Activated CD8-positive, alpha-beta T cell treated with anti-CD3 and anti-CD28 coated beads, Interleukin-2, amount 10 ng/mL, durations not matched to agents 7 days and 5 days (primary cell): ENCODE measurements at regions not wholly inside any gene's neighbourhood (a gene's known extent, or its start where the extent isn't known, plus 50 kb on each side); places are given as distances from the start of the nearest gene placed in this dataset.

Experiments used
- ATAC-seq: fragments of 150-1000 bp; cut with Tn5 transposase; one replicate; pipeline ENCODE4 v1.10.0; 2021; ENCODE audit warnings: moderate library complexity
- CTCF ChIA-PET: fragments of 350-600 bp; sonication (Branson Sonifier 250); formaldehyde crosslinking; loops from one replicate; lab custom pipeline; 2021; ENCODE audit warnings: antibody characterized with exemption; lab: Charles Lee
- POLR2A ChIA-PET: fragments of 350-600 bp; sonication (Branson Sonifier 250); formaldehyde crosslinking; loops from one replicate; lab custom pipeline; 2021; ENCODE audit warnings: antibody characterized with exemption; lab: Charles Lee
- DNase-seq: peaks from one replicate; pipeline ENCODE4 v3.0.0-alpha.2; 2020
- H3K27ac Mint-ChIP-seq: one replicate; pipeline ENCODE4 v1.8.0; 2021; ENCODE audit warnings: mild to moderate bottlenecking, mixed read lengths
- H3K27me3 Mint-ChIP-seq: one replicate; pipeline ENCODE4 v1.8.0; 2021; ENCODE audit warnings: low read depth, mixed read lengths
- H3K36me3 Mint-ChIP-seq: one replicate; pipeline ENCODE4 v1.8.0; 2021; ENCODE audit warnings: low read depth, mixed read lengths
- H3K4me1 Mint-ChIP-seq: one replicate; pipeline ENCODE4 v1.8.0; 2021; ENCODE audit warnings: low read depth, mixed read lengths
- H3K4me3 Mint-ChIP-seq: one replicate; pipeline ENCODE4 v1.8.0; 2021; ENCODE audit warnings: mild to moderate bottlenecking, mixed read lengths
- H3K9me3 Mint-ChIP-seq: one replicate; pipeline ENCODE4 v1.8.0; 2022; ENCODE audit warnings: mixed read lengths; ENCODE audit not compliant: insufficient read depth

DNA sequence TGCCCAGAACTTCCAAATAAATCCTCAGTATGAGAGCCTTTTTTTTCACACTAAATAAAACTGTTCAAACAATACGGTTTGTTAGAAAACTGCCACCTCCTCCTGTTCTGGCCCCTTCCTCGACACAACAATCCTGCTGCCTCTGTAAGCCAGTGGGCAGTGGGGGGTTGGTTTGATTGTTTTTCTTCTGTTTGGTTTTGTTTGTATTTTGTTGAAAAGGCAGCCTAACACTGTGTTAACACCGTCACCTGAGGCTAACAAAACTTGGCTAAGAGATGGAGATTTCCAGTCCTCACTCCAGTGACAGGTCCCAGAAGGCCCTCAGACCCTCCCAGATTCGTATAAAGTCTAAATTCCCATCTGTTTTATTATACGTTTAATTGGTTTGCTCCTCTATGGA lies 402.1 kb downstream of the ZNF521 start:
- no peaks in the 10 kb centered on the region for H3K36me3 Mint-ChIP-seq
- ChIA-PET POLR2A (no interaction called here), CTCF (no interaction called here)
- H3K27ac Mint-ChIP-seq: no peak overlapping the region
- DNase-seq (no peak), ATAC-seq (no peak)
- H3K4me1 Mint-ChIP-seq: no peaks in the 10 kb centered on the region
- H3K27me3 Mint-ChIP-seq: no peaks in the 10 kb centered on the region
- H3K9me3 Mint-ChIP-seq: no peaks in the 10 kb centered on the region
- no peak overlapping the region for H3K4me3 Mint-ChIP-seq

DNA sequence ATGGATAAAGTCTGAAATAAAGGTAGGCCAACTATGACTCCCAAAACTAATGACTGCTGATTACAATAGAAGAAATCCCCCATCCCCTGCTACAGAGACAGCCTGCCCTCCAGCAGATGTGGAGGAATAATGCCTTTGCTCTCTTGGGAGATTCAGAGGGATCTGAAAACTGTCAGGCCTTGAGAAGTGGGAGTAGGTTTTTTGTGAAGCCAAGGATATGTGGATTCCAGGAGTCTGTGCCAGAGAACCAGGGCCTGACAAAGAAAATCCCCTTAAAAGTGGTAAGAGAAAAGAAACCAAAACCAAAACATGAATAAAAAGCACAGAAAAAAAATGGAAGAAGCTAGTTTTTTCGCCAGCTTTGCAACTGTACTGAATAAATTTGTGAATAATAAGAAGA lies 397.6 kb downstream of the ZNF521 start:
- ChIA-PET POLR2A (no interaction called here), CTCF (no interaction called here)
- no peak for ATAC-seq
- no peak for DNase-seq
- no peaks in the 10 kb centered on the region for H3K4me1 Mint-ChIP-seq
- H3K27ac Mint-ChIP-seq: no peak overlapping the region
- no peaks in the 10 kb centered on the region for H3K9me3 Mint-ChIP-seq
- no peaks in the 10 kb centered on the region for H3K36me3 Mint-ChIP-seq
- H3K27me3 Mint-ChIP-seq: no peaks in the 10 kb centered on the region
- H3K4me3 Mint-ChIP-seq: no peak overlapping the region

DNA sequence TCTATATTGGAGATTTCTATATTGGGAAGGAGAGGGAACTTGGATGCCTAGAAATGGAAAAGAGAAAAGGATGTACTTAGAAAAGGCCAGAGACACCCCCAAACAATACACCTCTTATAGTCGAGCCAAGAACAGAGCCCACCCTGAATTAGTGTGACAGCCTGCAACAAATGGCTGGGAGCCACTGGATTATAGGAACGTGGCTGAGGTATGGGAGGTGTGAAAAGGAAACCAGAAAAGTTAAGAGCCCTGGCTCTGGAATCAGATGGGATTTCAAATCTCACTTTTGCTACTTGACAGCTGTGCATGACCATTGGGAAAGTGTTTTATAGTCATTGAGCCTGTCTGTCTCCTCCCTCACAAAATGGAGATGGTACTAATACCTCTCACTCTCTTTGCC lies 394.0 kb downstream of the ZNF521 start:
- ChIA-PET CTCF (no interaction called here), POLR2A (no interaction called here)
- Mint-ChIP-seq H3K4me1 (no peaks in the 10 kb centered on the region), H3K4me3 (no peak overlapping the region), H3K36me3 (no peaks in the 10 kb centered on the region), H3K9me3 (no peaks in the 10 kb centered on the region), H3K27me3 (no peaks in the 10 kb centered on the region), H3K27ac (no peak overlapping the region)
- ATAC-seq (no peak), DNase-seq (no peak)

DNA sequence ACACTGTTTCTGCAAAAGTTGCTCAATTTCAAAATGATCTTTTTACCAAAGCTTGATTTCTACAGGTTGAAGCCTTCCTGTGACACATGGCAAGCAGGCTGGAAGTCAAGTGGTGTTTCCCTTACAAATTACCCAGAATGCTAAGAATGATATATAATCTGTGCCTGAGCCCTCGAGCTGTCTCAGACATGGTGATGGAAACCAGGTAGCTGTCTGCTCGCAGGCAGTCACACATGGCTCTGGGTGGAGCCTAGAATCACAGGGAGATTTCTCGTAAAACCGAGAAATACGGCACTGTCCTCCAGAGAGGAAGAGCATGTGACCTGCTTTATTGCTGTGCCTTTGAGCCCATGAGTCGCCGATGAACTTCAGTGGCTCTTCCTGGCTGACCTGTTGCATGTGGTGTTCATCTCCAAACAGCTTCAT lies 392.9 kb downstream of the ZNF521 start:
- Mint-ChIP-seq H3K9me3 (no peaks in the 10 kb centered on the region), H3K27ac (no peak overlapping the region), H3K4me1 (no peaks in the 10 kb centered on the region), H3K4me3 (no peak overlapping the region), H3K36me3 (no peaks in the 10 kb centered on the region), H3K27me3 (no peaks in the 10 kb centered on the region)
- ChIA-PET CTCF (no interaction called here), POLR2A (no interaction called here)
- ATAC-seq (no peak), DNase-seq (no peak)

DNA sequence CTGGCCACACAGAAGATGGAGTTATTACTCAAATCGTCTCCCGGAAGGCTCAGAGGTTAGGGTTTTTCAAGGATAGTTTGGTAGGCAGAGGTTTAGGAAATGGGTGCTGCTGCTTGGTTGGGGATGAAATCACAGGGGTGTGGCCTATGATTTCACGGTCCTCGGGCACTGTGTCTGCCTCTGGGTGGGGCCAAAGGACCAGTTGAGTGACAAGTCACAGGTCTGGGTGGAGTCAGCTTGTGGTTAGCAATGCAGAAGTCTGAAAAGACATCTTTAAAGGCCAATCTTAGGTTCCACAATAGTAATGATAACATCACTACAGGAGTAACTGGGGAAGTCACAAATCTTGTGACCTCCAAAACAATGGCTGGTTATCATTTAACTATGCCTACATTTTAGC lies 387.8 kb downstream of the ZNF521 start:
- no peaks in the 10 kb centered on the region for H3K36me3 Mint-ChIP-seq
- no peak overlapping the region for H3K27ac Mint-ChIP-seq
- ATAC-seq (no peak), DNase-seq (no peak)
- H3K4me1 Mint-ChIP-seq: no peaks in the 10 kb centered on the region
- no peak overlapping the region for H3K4me3 Mint-ChIP-seq
- no peaks in the 10 kb centered on the region for H3K27me3 Mint-ChIP-seq
- no peaks in the 10 kb centered on the region for H3K9me3 Mint-ChIP-seq
- ChIA-PET POLR2A (no interaction called here), CTCF (no interaction called here)

DNA sequence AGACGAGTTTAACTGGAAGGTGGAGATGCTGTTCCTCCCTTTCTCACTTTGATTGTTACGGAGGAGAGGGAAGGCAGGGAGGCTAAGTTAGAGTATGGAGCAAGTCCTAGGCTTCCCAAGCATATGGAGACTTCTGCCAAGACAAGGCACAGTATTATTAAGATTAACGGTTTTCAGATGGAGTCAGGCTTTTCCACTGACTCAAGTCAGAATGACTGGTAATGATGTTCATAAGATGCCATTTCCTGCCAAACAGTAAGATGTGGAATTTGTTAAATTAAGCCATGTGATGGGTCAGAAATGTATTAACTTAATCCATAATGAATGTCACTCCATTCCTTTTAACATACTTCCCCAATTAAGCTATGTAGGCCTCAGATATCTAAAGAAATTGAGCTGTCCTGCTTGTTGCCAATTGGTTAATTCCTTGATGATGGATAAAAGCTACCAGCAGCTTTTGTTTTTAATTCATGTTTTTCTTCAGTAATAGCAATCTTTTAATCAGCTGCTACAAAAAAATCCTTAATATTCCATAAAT lies 383.7 kb downstream of the ZNF521 start:
- Mint-ChIP-seq H3K4me3 (no peak overlapping the region), H3K4me1 (no peaks in the 10 kb centered on the region), H3K27me3 (no peaks in the 10 kb centered on the region), H3K36me3 (no peaks in the 10 kb centered on the region), H3K27ac (no peak overlapping the region), H3K9me3 (peaks cover 4% of the 10 kb centered on the region)
- ATAC-seq (no peak), DNase-seq (no peak)
- CTCF ChIA-PET: no interaction called here
- POLR2A ChIA-PET: no interaction called here

DNA sequence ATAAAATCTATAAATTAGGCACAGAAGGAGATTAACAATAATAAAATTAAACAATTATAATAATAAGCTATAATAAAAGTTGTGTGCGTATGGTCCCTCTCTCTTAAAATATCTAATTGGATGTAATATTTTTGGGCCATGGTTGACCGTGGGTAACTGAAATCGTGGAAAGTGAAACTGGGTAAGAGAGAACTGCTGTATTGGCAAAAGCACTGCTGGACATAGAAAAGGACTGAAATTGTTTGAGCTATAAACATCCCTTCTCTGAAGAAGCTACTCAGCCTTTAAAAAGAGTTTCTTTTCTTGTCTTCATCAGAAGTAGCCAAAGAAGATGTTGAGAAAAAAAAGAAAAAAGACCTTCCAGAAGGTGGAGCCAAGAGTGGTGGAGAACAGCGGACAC lies 379.4 kb downstream of the ZNF521 start:
- no peak for DNase-seq
- Mint-ChIP-seq H3K4me1 (no peaks in the 10 kb centered on the region), H3K36me3 (no peaks in the 10 kb centered on the region), H3K27ac (no peak overlapping the region), H3K27me3 (no peaks in the 10 kb centered on the region), H3K4me3 (no peak overlapping the region), H3K9me3 (peaks cover 4% of the 10 kb centered on the region)
- ATAC-seq: no peak
- CTCF ChIA-PET: no interaction called here
- POLR2A ChIA-PET: no interaction called here

DNA sequence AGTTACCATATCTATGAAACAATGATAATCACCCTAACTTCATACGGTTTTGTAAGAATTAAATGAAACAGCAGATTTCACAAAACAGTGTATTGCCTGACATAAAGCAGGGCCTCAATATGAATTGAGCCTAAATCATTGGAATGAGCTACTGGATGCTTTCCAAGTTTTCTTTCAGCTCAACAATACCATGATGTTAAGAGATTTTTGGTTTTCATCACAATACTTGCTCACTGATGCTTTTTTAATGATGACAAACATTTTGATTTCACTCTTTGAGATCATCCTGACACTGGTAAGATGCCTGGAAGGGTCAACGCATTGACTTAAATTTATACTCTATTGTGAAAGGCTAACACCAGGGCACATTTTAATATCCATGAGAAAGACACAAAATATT lies 377.5 kb downstream of the ZNF521 start:
- ATAC-seq (no peak), DNase-seq (no peak)
- POLR2A ChIA-PET: no interaction called here
- peaks cover 4% of the 10 kb centered on the region for H3K9me3 Mint-ChIP-seq
- H3K27ac Mint-ChIP-seq: no peak overlapping the region
- no peaks in the 10 kb centered on the region for H3K4me1 Mint-ChIP-seq
- no peaks in the 10 kb centered on the region for H3K36me3 Mint-ChIP-seq
- no peak overlapping the region for H3K4me3 Mint-ChIP-seq
- CTCF ChIA-PET: no interaction called here
- H3K27me3 Mint-ChIP-seq: no peaks in the 10 kb centered on the region

DNA sequence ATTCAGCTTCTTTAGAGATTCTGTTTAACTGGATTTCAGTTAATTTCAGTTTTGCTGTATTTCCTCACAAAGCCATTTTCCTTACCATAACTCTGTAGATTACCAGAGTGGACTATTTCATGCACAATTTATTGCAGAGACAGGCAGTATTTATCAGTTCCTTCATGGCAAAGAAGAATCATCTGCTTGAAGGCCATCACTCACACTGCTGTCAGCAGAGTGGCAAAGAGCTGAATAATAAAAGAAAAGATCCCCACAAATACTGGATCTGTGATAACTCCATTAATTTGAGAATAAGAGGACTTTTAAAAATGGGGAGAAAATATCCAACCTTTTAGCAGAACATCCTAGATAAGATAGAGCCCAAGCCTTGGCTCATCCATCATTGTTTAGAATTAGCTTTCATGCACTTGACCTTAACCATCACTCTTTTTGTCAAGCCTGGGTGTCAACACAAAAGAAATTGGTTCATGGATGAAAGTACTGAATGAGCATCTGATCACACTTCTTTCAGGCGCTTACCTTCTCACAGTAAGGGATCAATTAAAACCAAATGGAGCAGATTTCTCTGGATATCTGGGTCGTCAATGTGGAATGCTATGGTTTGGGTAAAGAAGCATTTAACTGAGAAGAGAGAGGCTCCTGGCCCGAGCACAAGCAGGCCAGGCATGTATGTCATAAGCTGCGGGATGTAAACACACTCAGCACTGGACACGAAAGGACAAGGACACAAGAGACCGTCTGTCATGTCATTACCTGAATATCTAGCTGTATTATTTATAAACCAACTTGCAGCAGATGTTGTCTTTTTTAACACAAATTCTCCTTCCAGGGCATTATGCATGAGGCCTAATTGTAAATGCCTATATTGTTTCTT lies 376.2 kb downstream of the ZNF521 start:
- H3K4me1 Mint-ChIP-seq: no peaks in the 10 kb centered on the region
- no peaks in the 10 kb centered on the region for H3K27me3 Mint-ChIP-seq
- no peaks in the 10 kb centered on the region for H3K36me3 Mint-ChIP-seq
- ATAC-seq (no peak), DNase-seq (no peak)
- H3K9me3 Mint-ChIP-seq: no peaks in the 10 kb centered on the region
- H3K4me3 Mint-ChIP-seq: no peak overlapping the region
- H3K27ac Mint-ChIP-seq: no peak overlapping the region
- CTCF ChIA-PET: interaction anchor here (0.9 kb wide), 1 partner anchor 10 kb away, joined by 3 read pairs; no protein-coding TSS in a partner anchor
- POLR2A ChIA-PET: no interaction called here

DNA sequence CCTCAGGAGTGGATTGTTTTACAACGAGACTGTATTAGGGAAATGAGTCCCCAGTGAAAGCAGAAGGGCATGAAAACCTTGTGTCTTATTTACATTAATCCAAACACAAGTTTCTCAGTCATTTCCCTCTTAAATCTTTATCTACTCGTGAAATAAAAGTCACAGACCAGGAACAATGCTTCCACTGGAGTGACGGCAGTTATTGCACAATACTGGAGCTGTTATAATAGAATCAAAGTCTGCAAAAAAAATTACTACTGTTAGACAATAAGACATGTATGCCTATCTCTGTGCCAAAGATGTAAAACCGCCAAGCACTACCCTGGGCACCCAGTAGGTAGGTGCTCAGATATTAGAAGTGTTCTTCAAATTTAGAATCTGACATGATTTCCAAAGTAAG lies 375.5 kb downstream of the ZNF521 start:
- Mint-ChIP-seq H3K9me3 (no peaks in the 10 kb centered on the region), H3K27me3 (no peaks in the 10 kb centered on the region), H3K4me1 (no peaks in the 10 kb centered on the region), H3K27ac (no peak overlapping the region), H3K36me3 (no peaks in the 10 kb centered on the region), H3K4me3 (no peak overlapping the region)
- CTCF ChIA-PET: interaction anchor here (0.9 kb wide), 1 partner anchor 11 kb away, joined by 3 read pairs; no protein-coding TSS in a partner anchor
- no peak for ATAC-seq
- no peak for DNase-seq
- POLR2A ChIA-PET: no interaction called here

DNA sequence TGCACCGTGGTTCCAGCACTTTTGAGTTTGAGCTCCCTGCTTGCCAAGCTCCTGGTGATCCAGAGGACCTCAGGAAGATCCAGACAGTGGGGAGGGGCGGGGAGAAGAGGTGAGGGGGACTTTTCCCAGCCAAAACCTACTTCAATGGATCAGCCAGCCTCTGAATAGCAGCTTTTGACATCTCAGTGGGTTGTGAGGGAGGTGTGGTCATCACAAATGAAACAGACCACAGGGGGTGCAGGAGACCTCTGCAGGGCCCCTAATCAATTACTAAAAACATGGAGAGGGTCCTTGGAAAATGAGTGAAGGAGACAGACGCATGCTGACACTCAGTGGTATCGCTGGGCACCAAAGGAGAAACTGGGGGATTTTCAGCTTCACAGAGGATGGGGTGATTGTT lies 372.7 kb downstream of the ZNF521 start:
- ATAC-seq (no peak), DNase-seq (no peak)
- Mint-ChIP-seq H3K4me3 (no peak overlapping the region), H3K4me1 (no peaks in the 10 kb centered on the region), H3K36me3 (no peaks in the 10 kb centered on the region), H3K27ac (no peak overlapping the region), H3K27me3 (no peaks in the 10 kb centered on the region), H3K9me3 (no peaks in the 10 kb centered on the region)
- POLR2A ChIA-PET: no interaction called here
- CTCF ChIA-PET: interaction anchor here (1.4 kb wide), 1 partner anchor 13 kb away, joined by 3 read pairs; no protein-coding TSS in a partner anchor

DNA sequence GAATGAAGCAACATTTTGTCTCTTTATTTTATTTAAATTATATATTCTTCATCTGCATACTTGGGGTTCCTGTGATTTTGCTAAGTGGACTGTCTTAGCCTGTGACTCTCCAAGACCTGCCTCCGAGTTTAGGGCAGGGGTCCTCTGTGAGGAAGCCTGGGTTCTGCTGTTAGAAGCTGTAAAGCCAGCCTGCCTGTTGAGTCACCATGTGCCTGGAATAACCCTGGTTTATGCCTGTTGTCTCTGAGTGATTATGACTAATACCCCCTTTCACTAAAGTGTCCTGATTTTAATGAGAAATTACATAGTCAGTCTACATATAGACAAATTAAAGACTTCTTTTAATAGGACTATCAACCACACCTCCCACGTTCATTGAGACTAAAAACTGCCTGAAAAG lies 369.1 kb downstream of the ZNF521 start:
- H3K27ac Mint-ChIP-seq: no peak overlapping the region
- H3K4me1 Mint-ChIP-seq: no peaks in the 10 kb centered on the region
- DNase-seq (no peak), ATAC-seq (no peak)
- no peaks in the 10 kb centered on the region for H3K9me3 Mint-ChIP-seq
- ChIA-PET POLR2A (no interaction called here), CTCF (no interaction called here)
- no peak overlapping the region for H3K4me3 Mint-ChIP-seq
- H3K36me3 Mint-ChIP-seq: no peaks in the 10 kb centered on the region
- H3K27me3 Mint-ChIP-seq: peaks cover 3% of the 10 kb centered on the region
